HG02981 (cell line): ENCODE measurements at regions not wholly inside any gene's neighbourhood (a gene's known extent, or its start where the extent isn't known, plus 50 kb on each side); places are given as distances from the start of the nearest gene placed in this dataset.

Experiments
- ATAC-seq: cut with Tn5 transposase; IDR thresholded peaks from one replicate; pipeline ENCODE4 v1.9.1; 2021; ENCODE audit warnings: mild to moderate bottlenecking, moderate library complexity; ENCODE audit not compliant: unreplicated experiment

DNA sequence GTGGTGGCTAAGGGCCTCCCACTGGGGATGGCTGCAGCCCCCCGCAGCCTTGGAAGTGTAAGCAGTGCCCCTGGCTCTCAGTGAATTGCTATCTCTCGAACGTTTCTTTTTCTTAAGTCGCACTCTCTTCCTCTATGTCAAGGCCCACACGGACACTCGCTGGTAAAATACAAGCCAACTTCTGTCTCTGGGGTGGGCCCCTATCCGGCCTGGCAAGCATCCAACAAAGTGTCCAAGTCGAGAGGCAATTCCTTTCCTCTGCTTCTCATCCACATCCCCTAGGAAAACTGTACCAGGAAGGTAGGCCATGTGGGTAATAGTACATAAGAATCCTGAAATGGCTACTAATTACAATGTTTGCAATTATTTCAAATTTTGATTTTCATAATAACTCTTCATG, 194.9 kb upstream of the MGMT start:
- no peak for ATAC-seq

- ATAC-seq = no peak
These were observed 194.0 kb upstream of the MGMT start for GRCh38 chr10:129272866-129273650.

DNA sequence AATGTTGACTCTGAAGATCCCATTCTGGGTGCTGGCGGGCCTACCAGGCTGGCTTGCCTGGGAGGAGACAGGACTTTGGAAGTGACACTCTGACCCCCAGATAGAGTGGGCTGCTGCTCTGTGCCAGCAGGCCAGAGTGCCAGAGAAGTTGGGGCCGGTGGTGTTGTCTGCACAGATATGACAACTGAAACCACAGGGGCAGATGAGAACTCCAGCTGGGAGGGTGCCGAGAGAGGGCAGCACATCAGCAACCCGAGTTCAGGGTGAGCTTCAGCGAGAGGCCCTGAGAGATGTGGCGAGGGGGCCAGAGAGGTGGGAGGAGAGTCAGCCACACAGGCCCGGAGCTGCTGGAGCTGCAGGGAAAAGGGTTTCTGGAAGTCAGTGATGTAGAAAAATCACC, 193.2 kb upstream of the MGMT start:
- ATAC-seq = no peak

GRCh38 chr10:129274748-129275474, 192.1 kb upstream of the MGMT start:
- ATAC-seq = no peak

- ATAC-seq = no peak
These were observed 191.2 kb upstream of the MGMT start for GRCh38 chr10:129275886-129276285.

GRCh38 chr10:129277084-129277483, 190.0 kb upstream of the MGMT start:
- no peak for ATAC-seq

GRCh38 chr10:129277841-129278240, 189.2 kb upstream of the MGMT start:
- ATAC-seq = no peak

GRCh38 chr10:129278686-129279085, 188.4 kb upstream of the MGMT start:
- no peak for ATAC-seq

DNA sequence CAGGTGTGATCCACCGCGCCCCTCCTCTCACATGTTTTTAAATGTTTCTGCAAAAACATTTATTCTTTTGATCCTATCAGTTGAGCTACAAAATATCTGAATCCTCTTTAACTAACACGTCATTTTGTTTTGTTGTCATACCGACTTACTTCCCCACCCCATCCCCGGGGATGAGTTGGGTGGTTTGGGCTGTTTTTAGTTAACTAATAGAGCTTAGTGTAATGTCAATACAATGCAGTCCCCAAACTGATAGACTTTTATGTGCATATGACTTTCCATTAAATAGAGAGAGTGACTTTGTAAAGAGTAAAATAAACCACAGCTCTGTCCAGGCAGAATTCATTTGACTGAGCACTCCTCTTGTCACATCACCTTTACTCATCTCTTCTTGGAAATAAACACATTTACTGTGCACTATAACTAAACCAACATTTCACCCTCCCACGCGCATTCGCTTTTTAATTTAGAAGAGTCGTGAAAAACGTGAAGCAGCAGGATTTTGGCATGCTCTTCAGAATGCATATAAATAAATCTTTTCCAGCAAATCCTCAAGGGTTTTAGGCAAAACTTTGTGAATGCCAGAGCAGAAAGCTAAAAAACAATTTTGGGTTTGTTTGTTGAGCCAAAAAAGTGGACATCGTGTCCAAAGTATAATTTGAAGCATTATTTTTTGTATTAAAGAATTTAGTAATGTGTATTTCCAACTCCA, 187.4 kb upstream of the MGMT start:
- ATAC-seq = no peak

GRCh38 chr10:129280155-129280502, 186.9 kb upstream of the MGMT start:
- no peak for ATAC-seq

DNA sequence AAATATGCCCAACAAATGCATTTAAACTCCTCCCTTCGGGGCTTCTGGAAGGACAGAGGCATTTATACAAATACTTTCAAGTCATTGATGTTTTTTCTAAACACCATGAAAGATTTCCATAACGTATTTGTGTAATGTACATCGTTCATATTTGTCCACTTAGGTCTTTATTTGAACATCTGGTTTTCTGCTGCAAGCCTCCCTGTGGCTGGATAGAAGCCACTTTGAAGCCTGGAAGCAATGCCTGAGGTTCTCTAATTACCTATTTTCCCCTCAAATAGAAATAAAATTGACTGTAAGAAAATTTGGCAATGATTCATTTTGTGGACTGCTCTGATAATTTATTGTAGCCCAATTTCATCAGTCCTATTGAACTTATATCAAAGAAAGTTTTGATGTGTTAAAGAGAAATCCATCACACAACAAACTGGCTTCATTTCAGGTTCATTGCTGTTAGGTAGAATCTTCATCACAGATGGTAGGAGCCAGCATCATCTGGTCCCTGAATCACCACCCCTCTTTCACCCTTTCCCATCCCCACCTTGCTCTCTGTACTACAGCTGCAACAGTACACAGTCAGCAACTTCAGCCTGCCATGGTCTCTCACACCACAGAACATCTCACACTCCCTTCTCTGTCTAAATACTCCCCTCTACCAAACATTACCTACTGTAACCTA, 186.0 kb upstream of the MGMT start:
- no peak for ATAC-seq

DNA sequence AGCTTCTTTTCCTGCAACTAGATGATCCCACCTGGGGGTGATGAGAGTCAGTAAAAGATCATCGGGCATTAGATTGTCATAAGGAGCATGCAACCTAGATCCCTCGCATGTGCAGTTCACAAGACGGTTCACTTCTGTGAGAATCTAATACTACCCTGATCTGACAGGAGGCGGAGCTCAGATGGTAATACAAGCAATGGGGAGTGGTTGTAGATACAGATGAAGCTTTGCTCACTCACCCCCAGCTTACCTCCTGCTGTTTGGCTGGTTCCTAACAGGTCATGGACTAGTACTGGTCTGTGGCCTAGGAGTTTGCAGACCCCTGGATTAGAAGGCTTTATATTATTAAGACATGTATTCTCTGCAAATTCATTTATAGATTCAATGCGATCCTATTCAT, 181.6 kb upstream of the MGMT start:
- ATAC-seq = no peak

- ATAC-seq = no peak
These were observed 177.9 kb upstream of the MGMT start for GRCh38 chr10:129288999-129289584.

DNA sequence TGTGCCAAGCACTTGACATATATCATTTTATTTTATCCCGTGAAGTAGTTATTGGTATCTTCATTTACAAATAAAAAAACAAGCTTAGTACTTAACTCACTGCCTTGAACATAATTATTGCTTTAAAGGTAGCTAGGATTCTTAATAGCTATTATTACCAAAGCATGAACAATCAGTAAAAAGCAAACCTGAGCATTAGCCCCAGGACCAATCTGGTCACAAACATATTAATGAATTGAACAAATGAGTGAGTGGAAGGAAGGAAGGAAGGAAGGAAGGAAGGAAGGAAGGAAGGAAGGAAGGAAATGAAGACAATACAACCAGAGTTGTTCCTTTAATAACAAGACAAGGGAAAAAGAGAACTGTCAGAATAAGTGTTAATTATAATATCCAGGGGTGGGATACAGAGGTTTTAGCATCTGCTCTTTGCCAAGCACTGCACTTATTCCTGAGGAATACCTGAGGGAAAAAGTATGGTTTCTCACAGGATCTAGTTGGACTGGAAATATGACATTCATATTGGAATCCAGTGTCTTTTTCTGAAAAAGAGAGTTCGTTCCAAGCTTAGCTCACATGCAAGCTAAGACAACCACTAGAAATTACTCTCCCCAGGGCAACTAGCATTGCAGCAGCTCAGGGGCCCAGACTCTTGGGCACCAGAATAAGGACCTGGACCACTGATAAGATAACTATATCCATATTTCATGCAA, 172.9 kb upstream of the MGMT start:
- no peak for ATAC-seq

DNA sequence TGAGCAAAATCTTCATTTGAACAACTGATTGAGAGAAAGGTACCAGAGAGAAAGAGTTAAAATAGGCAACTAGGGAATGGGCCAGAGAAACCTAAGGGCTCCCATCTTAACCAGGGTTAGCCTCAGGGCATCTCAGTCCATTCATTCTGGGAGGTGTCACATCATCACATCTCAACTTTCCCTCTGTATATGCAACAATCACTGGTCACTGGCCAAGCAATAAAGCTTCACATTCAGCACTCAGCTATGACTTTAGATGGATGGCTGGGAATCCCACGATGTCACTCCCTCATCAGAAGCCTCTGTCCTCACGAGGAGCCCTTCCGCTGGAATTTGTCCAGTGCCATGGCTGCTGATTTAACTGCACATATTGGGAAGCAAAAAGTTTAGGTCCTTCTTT, 172.1 kb upstream of the MGMT start:
- no peak for ATAC-seq

GRCh38 chr10:129305046-129305445, 162.0 kb upstream of the MGMT start:
- ATAC-seq = no peak

- ATAC-seq = no peak
These were observed 159.9 kb upstream of the MGMT start for GRCh38 chr10:129307141-129307540.

GRCh38 chr10:129308953-129309564, 158.0 kb upstream of the MGMT start:
- ATAC-seq = no peak

- ATAC-seq = no peak
These were observed 157.5 kb upstream of the MGMT start for GRCh38 chr10:129309565-129309964.

- ATAC-seq = no peak
These were observed 156.2 kb upstream of the MGMT start for GRCh38 chr10:129310881-129311280.
